PC-9 (cell line): ENCODE measurements at regions not wholly inside any gene's neighbourhood (a gene's known extent, or its start where the extent isn't known, plus 50 kb on each side); places are given as distances from the start of the nearest gene placed in this dataset.

Source experiments
- EZH2 ChIP-seq: fragments of 200-600 bp; sonication (generic); IDR thresholded peaks from 2 replicates; pipeline ENCODE4 v1.8.0; 2017; ENCODE audit warnings: antibody characterized with exemption, low read depth
- TF ChIP-seq, protein P1 (sequence below): fragments of 200-600 bp; sonication (generic); conservative IDR thresholded peaks from 2 replicates; pipeline ENCODE4 v1.6.1; 2017; ENCODE audit warnings: mixed run types, antibody characterized with exemption, mild to moderate bottlenecking, moderate library complexity

DNA sequence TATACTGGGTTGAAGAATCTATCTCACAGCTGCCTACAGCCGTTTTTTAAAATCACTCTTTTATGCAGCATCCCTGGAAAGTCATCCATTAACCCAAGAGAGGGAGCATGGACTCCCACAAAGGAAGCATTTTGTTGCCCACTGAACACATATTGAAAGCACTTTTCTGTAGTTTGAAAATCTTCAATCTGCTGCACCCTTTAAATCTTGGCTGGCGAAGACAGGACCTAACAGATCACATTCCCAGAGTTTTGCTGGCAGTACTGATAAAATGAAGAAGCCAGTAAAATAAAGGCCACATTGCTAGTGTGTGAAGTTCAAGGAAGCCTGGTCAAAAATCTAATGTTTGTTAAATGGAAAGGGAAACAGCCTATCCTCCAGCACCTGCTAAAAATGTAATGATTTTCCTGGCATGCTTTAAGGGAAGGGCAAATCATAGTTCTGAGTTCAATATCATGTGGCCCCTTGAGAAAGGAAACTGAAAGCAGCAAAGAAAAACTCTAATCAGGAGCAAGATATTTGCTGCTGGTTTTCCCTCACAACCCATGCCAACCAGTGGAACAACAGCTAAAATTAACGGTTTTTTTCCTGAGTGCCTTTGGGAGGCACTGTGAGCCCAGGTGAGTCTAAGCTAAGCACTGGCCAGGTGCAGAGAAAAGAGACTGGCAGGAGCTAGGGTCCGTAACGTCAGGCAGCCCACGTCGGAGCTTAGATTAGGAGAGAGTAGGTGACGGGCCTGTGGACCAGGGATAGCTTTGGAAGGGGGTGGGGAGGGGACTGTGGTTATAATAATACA, 97.9 kb upstream of the PALS2 start:
- TF ChIP-seq, protein P1, sequence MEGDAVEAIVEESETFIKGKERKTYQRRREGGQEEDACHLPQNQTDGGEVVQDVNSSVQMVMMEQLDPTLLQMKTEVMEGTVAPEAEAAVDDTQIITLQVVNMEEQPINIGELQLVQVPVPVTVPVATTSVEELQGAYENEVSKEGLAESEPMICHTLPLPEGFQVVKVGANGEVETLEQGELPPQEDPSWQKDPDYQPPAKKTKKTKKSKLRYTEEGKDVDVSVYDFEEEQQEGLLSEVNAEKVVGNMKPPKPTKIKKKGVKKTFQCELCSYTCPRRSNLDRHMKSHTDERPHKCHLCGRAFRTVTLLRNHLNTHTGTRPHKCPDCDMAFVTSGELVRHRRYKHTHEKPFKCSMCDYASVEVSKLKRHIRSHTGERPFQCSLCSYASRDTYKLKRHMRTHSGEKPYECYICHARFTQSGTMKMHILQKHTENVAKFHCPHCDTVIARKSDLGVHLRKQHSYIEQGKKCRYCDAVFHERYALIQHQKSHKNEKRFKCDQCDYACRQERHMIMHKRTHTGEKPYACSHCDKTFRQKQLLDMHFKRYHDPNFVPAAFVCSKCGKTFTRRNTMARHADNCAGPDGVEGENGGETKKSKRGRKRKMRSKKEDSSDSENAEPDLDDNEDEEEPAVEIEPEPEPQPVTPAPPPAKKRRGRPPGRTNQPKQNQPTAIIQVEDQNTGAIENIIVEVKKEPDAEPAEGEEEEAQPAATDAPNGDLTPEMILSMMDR = no peak
- no peak for TF ChIP-seq EZH2
